AG09309 (cell line): ENCODE measurements at regions not wholly inside any gene's neighbourhood (a gene's known extent, or its start where the extent isn't known, plus 50 kb on each side); places are given as distances from the start of the nearest gene placed in this dataset.

Experiments used
- DNase-seq: peaks from one replicate; pipeline ENCODE4 v3.0.0-alpha.2; 2010; ENCODE audit warnings: low read depth
- H3K4me3 ChIP-seq: 2 replicates; pipeline ENCODE4 v1.5.1; 2011; ENCODE audit warnings: mild to moderate bottlenecking, low read depth, low read length, moderate library complexity; ENCODE audit not compliant: control insufficient read depth
- TF ChIP-seq, protein P1 (sequence below): IDR thresholded peaks from 2 replicates; pipeline ENCODE4 v1.5.1; 2011; ENCODE audit warnings: mild to moderate bottlenecking, low read depth, low read length, inconsistent platforms; ENCODE audit not compliant: insufficient read depth, control insufficient read depth; ENCODE audit errors: missing control alignments

DNA sequence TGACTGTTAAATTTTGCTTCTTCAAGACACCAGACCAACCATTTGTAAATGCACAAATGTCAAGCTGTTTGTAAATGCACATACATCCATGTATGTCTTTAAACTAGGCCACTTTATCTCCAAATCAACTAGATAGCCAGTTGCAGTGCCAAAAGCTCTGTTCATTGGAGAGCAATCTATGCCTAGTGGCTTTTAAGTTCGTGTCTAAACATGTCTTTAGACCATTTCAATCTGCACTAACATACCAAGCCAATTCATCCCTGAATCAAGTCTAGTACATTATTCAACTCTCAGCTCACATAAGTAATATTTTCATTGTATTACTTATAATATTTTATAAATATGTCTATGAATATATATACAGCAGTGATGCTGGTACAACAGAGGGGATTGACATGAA, 985.9 kb downstream of the CDH18 start:
- no peak overlapping the region for H3K4me3 ChIP-seq
- TF ChIP-seq, protein P1, sequence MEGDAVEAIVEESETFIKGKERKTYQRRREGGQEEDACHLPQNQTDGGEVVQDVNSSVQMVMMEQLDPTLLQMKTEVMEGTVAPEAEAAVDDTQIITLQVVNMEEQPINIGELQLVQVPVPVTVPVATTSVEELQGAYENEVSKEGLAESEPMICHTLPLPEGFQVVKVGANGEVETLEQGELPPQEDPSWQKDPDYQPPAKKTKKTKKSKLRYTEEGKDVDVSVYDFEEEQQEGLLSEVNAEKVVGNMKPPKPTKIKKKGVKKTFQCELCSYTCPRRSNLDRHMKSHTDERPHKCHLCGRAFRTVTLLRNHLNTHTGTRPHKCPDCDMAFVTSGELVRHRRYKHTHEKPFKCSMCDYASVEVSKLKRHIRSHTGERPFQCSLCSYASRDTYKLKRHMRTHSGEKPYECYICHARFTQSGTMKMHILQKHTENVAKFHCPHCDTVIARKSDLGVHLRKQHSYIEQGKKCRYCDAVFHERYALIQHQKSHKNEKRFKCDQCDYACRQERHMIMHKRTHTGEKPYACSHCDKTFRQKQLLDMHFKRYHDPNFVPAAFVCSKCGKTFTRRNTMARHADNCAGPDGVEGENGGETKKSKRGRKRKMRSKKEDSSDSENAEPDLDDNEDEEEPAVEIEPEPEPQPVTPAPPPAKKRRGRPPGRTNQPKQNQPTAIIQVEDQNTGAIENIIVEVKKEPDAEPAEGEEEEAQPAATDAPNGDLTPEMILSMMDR, result no peak
- no peak for DNase-seq

DNA sequence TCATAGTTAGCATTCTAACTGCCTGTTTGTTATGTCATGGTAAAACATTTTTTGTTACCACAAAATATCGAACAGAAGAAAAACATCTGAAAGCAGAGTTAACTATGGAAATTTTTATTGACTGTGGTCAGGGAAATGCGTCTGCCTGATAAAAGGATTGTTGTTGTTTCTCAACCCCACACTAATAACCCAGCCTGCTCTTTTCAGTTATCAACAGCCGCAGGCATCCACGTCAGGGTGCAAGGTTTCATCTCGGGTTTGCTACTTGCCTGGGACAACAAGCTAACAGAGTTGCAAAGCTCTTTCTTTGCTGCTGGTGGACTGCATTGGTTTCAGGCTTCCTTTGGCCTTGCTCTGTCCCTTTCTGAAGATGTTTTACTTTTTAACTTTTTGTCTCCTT, 969.2 kb downstream of the CDH18 start:
- TF ChIP-seq, protein P1, result no peak
- DNase-seq, result no peak
- H3K4me3 ChIP-seq, result no peak overlapping the region

GRCh38 chr5:19031491-19031890, 956.5 kb downstream of the CDH18 start:
- TF ChIP-seq, protein P1, result no peak
- DNase-seq, result no peak
- no peak overlapping the region for H3K4me3 ChIP-seq

DNA sequence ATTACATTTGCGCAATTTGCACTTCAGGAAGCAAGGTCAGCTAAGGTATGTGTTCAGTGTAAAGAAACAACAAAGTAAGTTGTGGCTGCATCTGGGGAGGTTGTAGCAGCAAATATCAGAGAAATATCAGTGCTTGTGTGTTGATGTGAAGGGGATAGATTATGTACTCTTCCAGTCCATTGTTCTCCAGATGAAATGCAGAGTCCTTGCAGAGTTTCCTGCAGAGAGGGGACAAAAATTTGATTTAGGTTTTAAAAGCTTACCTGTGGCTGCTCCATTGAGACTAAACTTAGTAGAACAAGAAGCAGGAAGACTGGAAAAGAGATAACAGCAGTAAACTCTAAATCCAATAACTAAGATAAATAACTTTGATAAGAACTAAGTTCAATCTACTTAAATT, 952.2 kb downstream of the CDH18 start:
- no peak for DNase-seq
- TF ChIP-seq, protein P1, result no peak
- no peak overlapping the region for H3K4me3 ChIP-seq

- TF ChIP-seq, protein P1, result no peak
- DNase-seq, result no peak
- no peak overlapping the region for H3K4me3 ChIP-seq
These were observed 945.9 kb downstream of the CDH18 start for GRCh38 chr5:19042106-19042505.

DNA sequence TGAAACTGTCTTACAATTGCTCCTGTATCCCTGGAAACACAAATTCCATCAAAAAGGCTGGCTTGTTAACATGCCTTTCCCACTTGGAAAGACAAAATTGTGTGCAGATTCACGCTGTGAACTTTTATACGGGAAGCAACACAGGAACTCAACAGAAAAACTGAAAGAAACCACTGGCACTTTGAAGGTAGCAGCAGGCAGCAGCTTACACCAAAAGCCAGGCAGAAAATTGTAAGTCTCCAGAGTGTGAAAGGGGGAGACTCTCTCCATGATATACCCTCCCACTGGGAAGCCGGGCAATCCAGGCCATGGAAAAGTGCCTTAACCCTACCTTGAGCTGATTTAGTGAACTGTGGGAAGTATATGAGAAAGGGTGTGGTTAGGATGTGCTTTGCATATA, 943.7 kb downstream of the CDH18 start:
- no peak overlapping the region for H3K4me3 ChIP-seq
- TF ChIP-seq, protein P1, result no peak
- DNase-seq, result no peak
